ENCODE measurements at regions not wholly inside any gene's neighbourhood (a gene's known extent, or its start where the extent isn't known, plus 50 kb on each side); places are given as distances from the start of the nearest gene placed in this dataset.

DNA sequence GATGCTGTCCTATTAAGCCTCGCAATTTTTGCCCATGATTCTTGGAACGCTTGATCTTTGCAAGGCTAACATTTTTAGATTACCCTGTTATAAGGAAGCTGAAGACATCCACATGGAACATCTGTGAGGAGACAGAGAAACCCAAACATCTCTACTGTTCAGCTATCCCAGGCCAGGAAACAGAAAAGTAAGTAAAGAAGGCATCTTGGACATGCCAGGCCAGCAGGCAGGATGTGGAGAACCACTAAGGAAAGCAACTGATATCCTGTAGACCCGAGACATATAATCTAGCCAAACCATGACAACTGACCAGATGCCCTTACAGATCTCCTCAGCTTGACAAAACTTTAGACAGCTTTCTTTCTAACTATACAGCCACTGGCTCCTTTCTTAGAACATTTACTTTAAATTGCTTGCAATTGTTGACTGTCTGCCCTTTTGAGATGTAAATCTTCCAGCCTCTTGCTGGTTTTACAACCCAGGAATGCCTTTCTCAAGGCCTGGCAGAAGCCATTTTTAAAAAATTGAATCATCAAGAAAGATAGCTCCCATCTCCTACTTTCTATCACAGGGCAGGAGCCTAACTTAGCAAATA is 255.8 kb upstream of the DACH1 start:
- Histone ChIP-seq H3K4me3 (ENCODE audit: low read depth in 1 of 2, low read length in 2 of 2) (no peak overlapping the region), H3K27ac (ENCODE audit: low read length) (no peak overlapping the region), H3K9me3 (ENCODE audit: insufficient read depth, low read length, severe bottlenecking) (no peaks in the 10 kb centered on the region), H3K79me2 (ENCODE audit: insufficient read depth, low read length) (no peaks in the 10 kb centered on the region), H3K27me3 (ENCODE audit: insufficient read depth, low read length, poor library complexity) (no peaks in the 10 kb centered on the region), H3K4me2 (ENCODE audit: insufficient read depth, low read length) (no peak overlapping the region), H3K9ac (ENCODE audit: low read depth, low read length) (no peak overlapping the region), H3K4me1 (ENCODE audit: insufficient read depth, low read length) (no peaks in the 10 kb centered on the region), H4K20me1 (ENCODE audit: insufficient read depth, low read length) (no peaks in the 10 kb centered on the region), H2AFZ (ENCODE audit: low read depth, low read length) (no peak overlapping the region), H3K36me3 (ENCODE audit: insufficient read depth, low read length) (no peaks in the 10 kb centered on the region)
- no peak for ATAC-seq (ENCODE audit: insufficient read depth, low read depth)
- TF ChIP-seq, protein P1, sequence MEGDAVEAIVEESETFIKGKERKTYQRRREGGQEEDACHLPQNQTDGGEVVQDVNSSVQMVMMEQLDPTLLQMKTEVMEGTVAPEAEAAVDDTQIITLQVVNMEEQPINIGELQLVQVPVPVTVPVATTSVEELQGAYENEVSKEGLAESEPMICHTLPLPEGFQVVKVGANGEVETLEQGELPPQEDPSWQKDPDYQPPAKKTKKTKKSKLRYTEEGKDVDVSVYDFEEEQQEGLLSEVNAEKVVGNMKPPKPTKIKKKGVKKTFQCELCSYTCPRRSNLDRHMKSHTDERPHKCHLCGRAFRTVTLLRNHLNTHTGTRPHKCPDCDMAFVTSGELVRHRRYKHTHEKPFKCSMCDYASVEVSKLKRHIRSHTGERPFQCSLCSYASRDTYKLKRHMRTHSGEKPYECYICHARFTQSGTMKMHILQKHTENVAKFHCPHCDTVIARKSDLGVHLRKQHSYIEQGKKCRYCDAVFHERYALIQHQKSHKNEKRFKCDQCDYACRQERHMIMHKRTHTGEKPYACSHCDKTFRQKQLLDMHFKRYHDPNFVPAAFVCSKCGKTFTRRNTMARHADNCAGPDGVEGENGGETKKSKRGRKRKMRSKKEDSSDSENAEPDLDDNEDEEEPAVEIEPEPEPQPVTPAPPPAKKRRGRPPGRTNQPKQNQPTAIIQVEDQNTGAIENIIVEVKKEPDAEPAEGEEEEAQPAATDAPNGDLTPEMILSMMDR (IDR thresholded peaks at IDR 0.05; ENCODE audit: borderline replicate concordance, extremely low read depth, low read length, poor library complexity, severe bottlenecking) = no peak
- TF ChIP-seq EZH2 (IDR thresholded peaks at IDR 0.05; ENCODE audit: borderline replicate concordance, low read depth, low read length, severe bottlenecking) = no peak
- DNase-seq = no peak

DNA sequence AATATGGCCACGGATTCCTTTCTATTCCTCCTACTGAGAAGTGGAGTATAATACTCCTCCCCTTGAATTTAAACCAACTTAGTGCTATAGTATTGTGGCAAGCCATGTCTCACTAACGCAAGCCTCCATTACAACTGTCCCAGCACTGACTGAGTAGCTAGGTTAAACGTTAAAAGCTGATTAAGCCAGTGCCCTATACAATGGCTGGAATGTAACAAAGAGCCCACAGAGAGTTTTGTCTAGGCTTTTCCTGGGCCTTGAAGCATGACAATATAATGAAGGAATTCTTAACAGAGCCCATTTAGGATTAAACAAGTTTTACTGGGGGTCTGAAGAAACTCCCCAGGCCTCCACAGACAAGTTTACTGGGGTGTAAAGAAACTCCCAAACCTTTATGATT is 254.5 kb upstream of the DACH1 start:
- Histone ChIP-seq H2AFZ (ENCODE audit: low read depth, low read length) (no peak overlapping the region), H3K9me3 (ENCODE audit: insufficient read depth, low read length, severe bottlenecking) (no peaks in the 10 kb centered on the region), H3K4me2 (ENCODE audit: insufficient read depth, low read length) (no peak overlapping the region), H3K4me3 (ENCODE audit: low read depth in 1 of 2, low read length in 2 of 2) (no peak overlapping the region), H3K9ac (ENCODE audit: low read depth, low read length) (no peak overlapping the region), H4K20me1 (ENCODE audit: insufficient read depth, low read length) (no peaks in the 10 kb centered on the region), H3K79me2 (ENCODE audit: insufficient read depth, low read length) (no peaks in the 10 kb centered on the region), H3K36me3 (ENCODE audit: insufficient read depth, low read length) (no peaks in the 10 kb centered on the region), H3K27me3 (ENCODE audit: insufficient read depth, low read length, poor library complexity) (no peaks in the 10 kb centered on the region), H3K4me1 (ENCODE audit: insufficient read depth, low read length) (no peaks in the 10 kb centered on the region), H3K27ac (ENCODE audit: low read length) (no peak overlapping the region)
- ATAC-seq (ENCODE audit: insufficient read depth, low read depth) (no peak), DNase-seq (no peak)
- TF ChIP-seq, protein P1 (IDR thresholded peaks at IDR 0.05; ENCODE audit: borderline replicate concordance, extremely low read depth, low read length, poor library complexity, severe bottlenecking) = no peak
- TF ChIP-seq EZH2 (IDR thresholded peaks at IDR 0.05; ENCODE audit: borderline replicate concordance, low read depth, low read length, severe bottlenecking) = no peak

DNA sequence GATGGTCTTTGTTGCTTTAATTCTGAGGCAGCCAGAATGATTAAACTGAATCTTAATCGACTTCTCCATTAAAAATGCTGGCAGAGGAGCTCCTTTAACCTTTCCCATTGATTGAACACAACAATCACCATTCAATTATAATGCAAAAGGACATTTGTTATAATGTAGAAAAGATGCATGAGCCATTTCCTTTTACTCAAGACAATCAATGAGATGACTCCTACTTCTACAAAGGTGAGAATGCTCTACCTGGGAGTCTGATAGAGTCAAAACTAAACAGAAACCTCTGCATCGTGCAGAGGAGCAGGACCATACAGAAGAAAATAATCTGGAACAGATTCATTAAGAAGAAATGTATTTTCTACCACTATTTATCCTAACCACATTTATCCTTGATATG is 253.6 kb upstream of the DACH1 start:
- no peaks in the 10 kb centered on the region for H3K27me3 ChIP-seq (ENCODE audit: insufficient read depth, low read length, poor library complexity)
- H3K9me3 ChIP-seq (ENCODE audit: insufficient read depth, low read length, severe bottlenecking) = no peaks in the 10 kb centered on the region
- no peak overlapping the region for H3K4me3 ChIP-seq (ENCODE audit: low read depth in 1 of 2, low read length in 2 of 2)
- TF ChIP-seq EZH2 (IDR thresholded peaks at IDR 0.05; ENCODE audit: borderline replicate concordance, low read depth, low read length, severe bottlenecking) = no peak
- TF ChIP-seq, protein P1 (IDR thresholded peaks at IDR 0.05; ENCODE audit: borderline replicate concordance, extremely low read depth, low read length, poor library complexity, severe bottlenecking) = no peak
- no peaks in the 10 kb centered on the region for H3K36me3 ChIP-seq (ENCODE audit: insufficient read depth, low read length)
- H2AFZ ChIP-seq (ENCODE audit: low read depth, low read length) = no peak overlapping the region
- no peak for ATAC-seq (ENCODE audit: insufficient read depth, low read depth)
- no peak overlapping the region for H3K27ac ChIP-seq (ENCODE audit: low read length)
- no peak overlapping the region for H3K9ac ChIP-seq (ENCODE audit: low read depth, low read length)
- no peak for DNase-seq
- H3K4me1 ChIP-seq (ENCODE audit: insufficient read depth, low read length) = no peaks in the 10 kb centered on the region
- no peak overlapping the region for H3K4me2 ChIP-seq (ENCODE audit: insufficient read depth, low read length)
- H3K79me2 ChIP-seq (ENCODE audit: insufficient read depth, low read length) = no peaks in the 10 kb centered on the region
- no peaks in the 10 kb centered on the region for H4K20me1 ChIP-seq (ENCODE audit: insufficient read depth, low read length)

DNA sequence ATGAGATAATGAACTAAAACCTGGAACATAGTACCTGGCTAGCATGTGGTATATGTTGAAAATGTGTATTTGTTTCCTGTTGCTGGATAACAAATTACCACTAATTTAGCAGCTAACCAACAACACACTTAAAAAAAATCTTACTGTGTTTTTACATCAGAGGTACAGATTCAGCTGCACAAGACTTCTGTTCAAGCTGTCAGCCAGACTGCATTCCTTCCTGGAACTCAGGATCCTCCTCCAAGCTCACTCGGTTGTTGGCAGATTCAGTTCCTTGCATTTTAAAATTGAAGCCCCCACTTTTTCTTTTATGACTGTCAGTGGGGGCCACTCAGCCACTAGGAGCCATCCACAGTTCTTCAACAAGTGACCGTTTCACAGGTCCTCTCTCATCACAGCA is 246.9 kb upstream of the DACH1 start:
- Histone ChIP-seq H3K9ac (ENCODE audit: low read depth, low read length) (no peak overlapping the region), H2AFZ (ENCODE audit: low read depth, low read length) (no peak overlapping the region), H3K27ac (ENCODE audit: low read length) (no peak overlapping the region), H3K9me3 (ENCODE audit: insufficient read depth, low read length, severe bottlenecking) (no peaks in the 10 kb centered on the region), H3K36me3 (ENCODE audit: insufficient read depth, low read length) (no peaks in the 10 kb centered on the region), H3K4me1 (ENCODE audit: insufficient read depth, low read length) (no peaks in the 10 kb centered on the region), H3K4me3 (ENCODE audit: low read depth in 1 of 2, low read length in 2 of 2) (no peak overlapping the region), H3K27me3 (ENCODE audit: insufficient read depth, low read length, poor library complexity) (no peaks in the 10 kb centered on the region), H3K4me2 (ENCODE audit: insufficient read depth, low read length) (no peak overlapping the region), H3K79me2 (ENCODE audit: insufficient read depth, low read length) (no peaks in the 10 kb centered on the region), H4K20me1 (ENCODE audit: insufficient read depth, low read length) (no peaks in the 10 kb centered on the region)
- no peak for ATAC-seq (ENCODE audit: insufficient read depth, low read depth)
- TF ChIP-seq, protein P1 (IDR thresholded peaks at IDR 0.05; ENCODE audit: borderline replicate concordance, extremely low read depth, low read length, poor library complexity, severe bottlenecking) = no peak
- no peak for TF ChIP-seq EZH2 (IDR thresholded peaks at IDR 0.05; ENCODE audit: borderline replicate concordance, low read depth, low read length, severe bottlenecking)
- no peak for DNase-seq

Data from DND-41 (cell line).